DLD1 (cell line): ENCODE measurements at regions not wholly inside any gene's neighbourhood (a gene's known extent, or its start where the extent isn't known, plus 50 kb on each side); places are given as distances from the start of the nearest gene placed in this dataset.

Experiments used
- in situ Hi-C: cut with HindIII; loops from 2 replicates; pipeline ENCODE4 v1.10.0; 2017; ENCODE audit warnings: low sequenced_read_pairs

DNA sequence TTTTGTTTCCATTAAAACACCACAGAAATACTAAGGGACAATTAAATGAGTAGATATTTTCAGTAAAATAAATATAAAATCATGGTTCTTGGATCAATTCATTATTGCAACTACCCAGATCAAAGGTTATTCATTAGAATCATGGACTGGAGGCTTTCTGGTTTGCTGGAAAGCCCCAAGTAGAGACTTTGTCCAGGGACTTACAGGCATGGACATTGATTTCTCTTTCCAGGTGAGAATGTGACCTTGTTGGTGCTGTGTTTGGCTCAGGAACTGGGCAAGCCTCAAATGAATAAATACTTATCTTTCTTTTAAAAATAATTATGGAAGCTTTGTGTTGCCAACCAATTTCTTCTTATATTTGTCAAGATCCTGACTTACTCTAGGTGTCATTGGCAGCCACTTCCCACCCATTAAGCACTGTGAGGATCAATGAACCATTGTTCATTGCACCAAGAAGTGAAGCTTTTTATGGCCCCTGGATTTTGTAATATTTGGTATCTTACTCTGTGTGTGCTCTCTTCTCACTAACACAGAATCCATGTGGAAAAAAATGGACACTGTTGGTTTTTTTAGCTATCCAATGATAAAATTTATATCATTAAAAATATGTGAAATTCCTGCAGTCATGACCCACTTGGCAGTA lies 205.8 kb upstream of the NRXN1 start:
- in situ Hi-C loops, result no loop called here

DNA sequence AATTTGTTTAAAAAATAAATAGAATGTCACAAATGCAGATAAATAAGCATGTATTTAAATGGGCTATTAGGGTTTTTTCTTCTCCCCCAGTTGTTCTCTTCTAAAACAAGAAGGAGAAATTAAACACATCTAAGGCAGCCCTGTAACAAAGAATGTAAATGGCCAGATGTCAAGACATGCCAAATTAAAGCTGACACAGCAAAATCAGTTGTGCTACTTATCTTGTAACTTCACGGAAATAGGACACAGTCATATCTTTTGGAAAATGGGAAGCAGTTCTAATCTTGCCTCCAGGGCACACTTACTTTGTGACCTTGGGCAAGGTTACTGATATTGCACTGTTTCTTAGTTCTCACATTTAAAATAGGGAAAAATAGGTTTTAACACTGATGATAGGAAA lies 200.1 kb upstream of the NRXN1 start:
- in situ Hi-C loops, result no loop called here

DNA sequence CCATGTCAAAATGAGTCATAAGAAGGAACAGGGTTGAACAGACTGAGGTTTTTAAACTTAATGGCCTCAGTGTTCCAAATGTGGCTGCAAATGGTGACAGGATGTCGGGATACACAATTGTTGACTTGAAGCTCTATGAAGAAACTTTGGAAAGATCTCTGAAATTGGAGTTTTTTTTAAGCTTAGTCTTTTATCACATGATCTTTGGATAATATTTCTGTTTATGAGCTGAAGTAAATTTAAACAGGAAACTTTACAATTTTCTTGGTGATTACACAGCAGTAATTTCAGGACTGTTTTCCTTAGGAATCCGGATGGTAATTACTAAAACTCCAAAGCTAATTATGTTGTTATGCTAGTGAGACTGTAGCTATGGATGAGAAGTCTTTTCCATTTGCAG lies 199.1 kb upstream of the NRXN1 start:
- in situ Hi-C loops, result no loop called here

DNA sequence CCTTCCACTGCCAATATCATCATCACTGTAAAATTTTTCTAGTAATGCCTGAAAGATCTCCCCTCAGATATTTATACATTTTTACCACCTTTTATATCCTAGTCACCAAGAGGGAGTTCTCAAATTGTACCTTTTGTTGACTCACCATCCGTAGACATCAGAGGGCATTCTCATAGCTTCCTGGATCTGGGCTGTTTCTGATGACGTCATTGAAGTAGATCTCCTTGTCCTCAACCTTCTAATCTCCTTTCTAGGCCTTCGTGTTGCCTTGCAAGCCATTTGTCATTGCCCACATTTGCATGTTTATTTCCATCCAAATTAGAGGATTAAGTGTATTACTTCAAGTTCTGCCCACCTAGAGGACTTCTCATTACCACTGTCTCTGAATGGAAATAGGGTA lies 193.4 kb upstream of the NRXN1 start:
- in situ Hi-C loops, result no loop called here

DNA sequence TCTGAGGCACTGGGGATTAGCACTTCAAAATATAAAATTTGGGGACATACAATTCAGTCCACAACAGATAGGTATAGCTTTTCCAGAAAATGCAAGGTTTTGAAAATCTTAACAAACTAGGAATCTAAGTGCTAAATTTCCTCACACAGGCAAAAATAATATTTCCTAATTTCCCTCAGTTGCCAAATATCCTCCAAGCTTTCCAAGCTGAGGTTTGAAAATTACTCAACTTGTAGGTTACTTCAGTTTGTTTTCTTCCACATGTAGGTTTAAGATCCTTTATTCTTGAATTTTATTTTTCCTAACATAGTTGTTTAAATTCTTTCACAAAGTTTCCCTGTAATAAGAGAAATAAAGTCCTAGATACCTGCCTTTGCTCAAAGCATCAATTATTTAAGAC lies 192.9 kb upstream of the NRXN1 start:
- in situ Hi-C loops, result no loop called here

DNA sequence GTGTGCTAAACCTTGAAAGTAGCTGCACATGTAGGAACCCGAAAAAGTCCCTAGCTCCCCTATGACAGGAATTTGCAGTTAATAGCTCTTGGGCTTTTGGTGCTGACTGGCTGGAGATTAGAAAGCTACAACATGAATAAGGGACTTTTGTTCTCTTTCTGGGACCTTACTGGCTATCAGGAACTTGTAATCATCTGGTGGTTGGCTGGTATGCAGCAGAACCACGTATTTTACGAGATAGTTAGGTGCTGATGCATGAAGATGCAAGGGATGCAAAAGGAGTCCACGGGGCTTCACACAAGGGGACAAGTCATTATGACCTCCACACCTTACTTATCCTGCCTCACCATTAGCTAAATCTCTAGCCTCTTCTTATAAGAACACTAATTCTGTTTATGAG lies 190.2 kb upstream of the NRXN1 start:
- in situ Hi-C loops, result no loop called here

DNA sequence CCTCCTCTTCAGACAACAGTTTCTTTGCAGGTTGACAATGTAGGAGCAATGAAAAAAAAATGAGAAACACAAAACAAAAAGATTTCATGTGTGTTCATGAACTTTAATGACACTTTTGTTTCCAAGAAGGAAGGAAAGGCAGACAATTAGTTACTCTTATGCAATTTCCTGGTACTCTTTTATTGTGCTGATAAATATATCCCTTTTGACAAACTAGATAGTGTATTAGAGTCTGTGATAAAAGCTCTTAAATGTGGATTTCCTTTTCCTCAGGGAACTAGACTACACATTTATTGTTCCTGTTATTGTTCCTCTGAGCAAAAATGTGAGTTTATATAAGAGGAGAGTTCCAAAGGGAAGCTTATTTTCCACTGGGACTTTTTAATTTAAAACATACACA lies 188.7 kb upstream of the NRXN1 start:
- in situ Hi-C loops, result no loop called here

DNA sequence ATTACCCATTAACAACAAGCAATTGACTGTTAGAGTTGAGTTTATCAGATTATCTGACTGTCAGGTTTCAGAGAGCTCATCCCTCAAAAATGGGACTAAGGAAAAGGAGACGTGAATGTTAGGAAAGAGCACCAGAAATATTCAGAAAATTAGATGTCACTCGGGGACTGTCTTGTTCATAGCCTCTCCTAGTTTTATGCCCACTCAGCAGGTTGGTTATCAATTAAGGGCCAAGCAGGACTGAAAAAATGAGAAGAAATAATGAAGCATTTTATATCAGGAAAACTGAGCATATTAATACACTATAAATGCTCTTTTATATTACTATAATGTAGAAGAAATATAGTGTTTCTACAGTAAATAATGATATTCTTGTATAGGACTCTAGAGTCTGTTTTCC lies 188.1 kb upstream of the NRXN1 start:
- in situ Hi-C loops, result no loop called here

DNA sequence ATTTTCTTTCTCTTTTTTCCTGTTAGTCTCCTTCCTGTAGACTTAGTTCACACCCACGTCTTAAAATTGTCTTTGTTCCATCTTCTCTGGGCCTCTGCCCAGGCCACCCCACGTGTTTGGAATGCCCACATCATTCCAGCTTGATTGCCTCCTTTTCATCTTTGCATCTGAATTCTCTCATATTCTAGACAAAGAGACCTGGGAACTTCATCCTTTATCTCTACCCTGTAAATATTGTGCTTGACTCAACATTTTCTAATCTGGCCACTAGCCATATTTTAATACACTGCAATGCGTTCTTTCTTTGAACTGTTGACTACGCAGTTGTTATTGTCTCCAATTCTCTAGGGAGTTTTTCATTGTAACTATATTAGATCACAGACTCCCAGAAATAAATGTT lies 187.5 kb upstream of the NRXN1 start:
- in situ Hi-C loops, result no loop called here

DNA sequence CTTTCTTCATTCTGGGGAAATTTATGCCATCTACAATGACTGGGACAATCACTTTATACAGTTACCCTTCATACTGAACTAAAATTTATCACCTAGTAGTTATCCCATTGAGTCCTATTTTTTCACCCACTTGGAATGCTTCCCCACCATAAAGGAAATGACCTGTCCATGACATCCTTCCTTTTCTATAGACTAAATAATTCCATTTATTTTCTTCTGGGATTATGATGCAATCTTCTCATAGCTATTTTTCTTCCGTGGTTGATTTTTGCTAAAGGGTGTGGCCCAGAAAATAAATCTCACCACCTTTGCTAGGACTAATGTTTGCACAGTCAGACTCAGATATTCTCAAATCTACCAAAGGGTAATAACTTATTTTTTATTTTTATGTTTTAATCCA lies 186.1 kb upstream of the NRXN1 start:
- in situ Hi-C loops, result no loop called here

DNA sequence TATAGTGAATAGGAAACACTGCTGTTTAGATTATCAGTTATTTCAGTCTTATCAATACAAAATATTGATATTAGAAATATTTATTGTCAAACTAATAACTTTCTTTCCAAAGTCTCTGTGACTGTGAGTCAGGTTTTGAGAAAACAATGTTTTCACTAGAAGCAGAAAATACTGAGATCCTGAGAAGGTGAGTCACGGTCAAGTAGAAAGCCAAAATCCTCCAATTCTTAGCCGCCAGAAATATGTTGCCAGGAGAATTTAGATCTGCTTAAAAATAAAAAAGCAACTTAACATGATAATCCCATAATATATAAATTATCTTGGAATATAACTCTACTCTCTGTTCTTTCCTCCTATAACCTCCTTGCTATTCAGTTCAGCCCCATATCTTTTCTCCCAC lies 181.9 kb upstream of the NRXN1 start:
- in situ Hi-C loops, result no loop called here

DNA sequence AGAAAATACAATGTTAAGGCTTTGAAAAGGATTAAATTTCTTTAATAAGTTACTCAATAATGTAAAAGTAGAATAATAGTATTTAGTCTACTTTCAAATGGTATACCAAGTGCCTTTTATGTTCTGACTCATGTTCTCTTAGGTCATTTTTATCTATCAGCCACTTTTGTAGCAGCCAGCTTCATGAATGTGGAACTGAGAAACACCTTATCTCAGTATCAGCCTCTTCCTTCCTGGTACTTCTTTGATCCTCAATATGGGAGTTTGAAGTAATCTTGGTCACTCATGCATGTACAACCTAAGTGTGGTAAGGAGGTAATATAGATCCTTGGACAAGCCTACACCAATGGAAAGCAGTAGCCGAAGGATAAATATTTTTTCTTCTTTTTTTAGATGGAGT lies 180.4 kb upstream of the NRXN1 start:
- in situ Hi-C loops, result no loop called here

DNA sequence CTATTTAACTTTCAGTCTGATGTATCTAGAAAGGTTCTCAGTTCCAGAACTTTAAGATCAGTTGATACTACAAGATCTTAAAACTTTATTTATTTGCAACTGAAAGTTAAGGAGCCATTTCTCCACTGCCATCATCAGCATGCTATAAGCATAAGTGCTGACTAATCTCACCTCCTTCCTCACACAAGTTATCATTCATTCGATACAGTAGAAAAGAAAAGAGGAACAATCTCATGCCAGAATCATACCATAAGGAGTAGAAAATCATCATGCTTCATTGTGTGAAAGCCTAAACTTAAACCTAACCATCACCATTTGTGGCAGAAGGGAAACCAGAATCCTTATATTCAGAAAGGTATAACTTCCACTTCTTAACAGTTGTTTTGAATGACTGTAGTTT lies 176.6 kb upstream of the NRXN1 start:
- in situ Hi-C loops, result no loop called here

DNA sequence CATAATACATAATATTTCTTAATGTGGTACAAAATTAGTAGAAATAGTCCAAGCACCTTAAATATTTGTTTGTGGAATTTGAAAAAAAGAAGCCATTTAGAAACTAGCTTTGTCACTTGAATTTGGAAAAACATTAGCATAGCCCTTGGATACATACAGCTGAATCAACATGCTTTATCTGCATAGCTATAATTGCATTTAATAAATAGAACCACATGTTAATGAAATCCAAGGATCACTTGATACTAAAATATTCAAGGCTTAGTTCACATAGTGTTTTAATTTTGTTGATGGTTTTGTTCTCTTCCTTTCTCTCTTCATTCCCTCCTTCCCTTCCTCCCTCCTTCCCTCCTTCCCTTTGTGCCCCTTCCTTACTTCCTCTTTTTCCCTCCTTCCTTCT lies 169.4 kb upstream of the NRXN1 start:
- in situ Hi-C loops, result no loop called here

DNA sequence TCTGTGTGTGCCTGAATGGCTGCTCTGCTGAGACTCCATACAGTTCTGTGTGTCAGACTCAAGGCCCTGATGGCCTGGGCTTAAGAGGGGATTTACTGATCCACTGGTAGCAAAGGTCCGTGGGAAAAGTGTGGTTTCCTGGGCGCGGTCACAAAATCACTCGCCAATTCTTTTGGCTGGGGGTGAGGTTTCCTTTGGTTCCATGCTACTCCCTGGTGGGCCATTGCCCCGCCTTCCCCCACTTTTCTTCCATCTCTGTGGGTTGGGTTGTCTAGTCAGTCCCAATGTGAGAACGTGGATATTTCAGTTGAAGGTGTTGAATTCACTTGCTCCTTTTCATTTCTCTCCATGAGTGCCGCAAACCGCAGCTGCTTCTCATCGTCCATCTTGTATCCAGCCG lies 162.7 kb upstream of the NRXN1 start:
- in situ Hi-C loops, result no loop called here

DNA sequence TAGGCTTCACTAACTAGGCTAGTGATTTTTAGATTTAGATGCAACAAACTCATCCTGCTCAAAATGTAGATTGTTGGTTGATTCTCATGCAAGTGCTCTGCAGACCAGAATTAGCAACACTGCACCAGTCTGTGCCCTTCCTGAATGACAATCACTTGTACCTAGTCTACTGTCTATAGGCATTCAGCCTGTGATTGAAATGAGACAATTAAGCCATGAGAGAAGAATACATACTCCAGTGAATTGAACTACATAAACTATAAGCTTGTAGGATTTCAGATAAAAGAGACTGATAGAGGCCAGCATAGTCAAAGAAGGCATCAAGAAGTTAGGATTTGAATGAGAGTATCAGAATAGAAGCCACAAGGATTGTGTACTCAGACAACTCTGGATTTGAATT lies 138.3 kb upstream of the NRXN1 start:
- in situ Hi-C loops, result no loop called here

DNA sequence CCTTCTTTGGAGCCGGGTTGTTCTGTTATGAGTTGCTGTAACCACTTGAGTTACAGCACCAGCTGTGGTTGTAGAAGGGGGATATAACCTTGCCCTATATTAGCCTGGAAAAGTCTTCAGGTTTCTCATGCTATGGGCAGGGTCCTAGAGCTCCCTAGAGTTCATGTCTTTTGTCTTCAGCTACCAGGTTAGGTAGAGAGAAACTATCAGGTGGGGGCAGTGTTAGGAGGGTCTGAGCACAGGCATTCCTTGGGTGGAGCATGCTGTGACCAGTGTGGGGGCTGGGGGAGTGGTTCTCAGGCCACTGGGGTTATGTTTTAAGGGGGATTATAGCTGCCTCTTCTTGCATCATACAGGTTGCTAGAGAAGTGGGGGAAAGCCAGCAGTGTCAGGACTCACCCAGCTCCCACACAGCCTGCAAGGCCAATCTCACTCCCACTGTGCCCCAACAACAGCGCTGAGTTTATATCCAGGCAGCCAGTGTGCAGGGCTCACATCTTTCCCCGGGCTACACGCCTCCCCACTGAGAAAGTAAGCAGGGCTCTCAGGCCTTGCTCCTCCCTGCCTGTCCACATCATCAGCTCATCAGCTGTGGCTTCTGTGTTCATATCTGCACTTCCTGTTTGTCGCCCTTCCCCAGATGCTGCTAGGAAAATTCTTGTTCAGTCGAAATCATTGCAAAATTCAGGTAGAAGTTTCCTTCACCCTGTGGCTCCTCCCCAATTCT lies 133.8 kb upstream of the NRXN1 start:
- in situ Hi-C loops, result no loop called here

DNA sequence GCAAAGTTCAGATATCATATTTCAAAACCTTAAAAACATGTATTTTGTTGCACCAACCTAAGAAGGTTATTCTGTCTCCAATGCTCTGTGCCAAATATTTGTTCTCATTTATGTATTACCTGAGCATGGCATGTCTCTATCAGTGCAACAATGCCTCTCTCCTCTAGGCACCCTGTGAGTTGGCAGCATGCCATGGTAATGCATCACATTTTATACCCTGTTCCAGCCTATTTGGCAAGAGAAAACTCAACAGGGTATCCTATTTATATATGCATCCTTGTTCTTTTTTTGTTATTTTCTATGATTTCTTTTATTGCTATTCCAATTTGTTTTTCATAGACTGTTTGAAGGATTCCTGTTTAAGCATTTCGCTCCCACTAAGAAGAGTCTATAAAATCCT lies 126.3 kb upstream of the NRXN1 start:
- in situ Hi-C loops, result no loop called here

DNA sequence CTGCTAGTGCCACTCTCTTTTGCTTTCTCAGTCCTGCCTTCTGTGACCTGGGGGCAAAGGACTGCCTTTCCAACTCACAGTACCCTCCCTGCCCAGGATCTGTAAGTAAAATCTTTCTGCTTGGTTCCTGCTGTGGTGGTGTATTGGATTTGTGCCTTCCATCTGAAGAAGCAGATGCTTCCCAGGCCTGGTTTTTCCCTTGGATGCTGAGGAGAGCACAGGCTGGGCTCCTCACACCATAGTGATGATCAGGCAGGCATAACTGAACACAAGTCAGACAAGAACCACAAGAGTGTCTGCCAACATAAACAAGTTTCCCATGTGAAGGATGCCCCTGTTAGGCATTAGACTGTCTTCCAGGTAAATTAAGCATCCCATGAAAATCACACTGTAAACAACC lies 121.3 kb upstream of the NRXN1 start:
- in situ Hi-C loops, result no loop called here

DNA sequence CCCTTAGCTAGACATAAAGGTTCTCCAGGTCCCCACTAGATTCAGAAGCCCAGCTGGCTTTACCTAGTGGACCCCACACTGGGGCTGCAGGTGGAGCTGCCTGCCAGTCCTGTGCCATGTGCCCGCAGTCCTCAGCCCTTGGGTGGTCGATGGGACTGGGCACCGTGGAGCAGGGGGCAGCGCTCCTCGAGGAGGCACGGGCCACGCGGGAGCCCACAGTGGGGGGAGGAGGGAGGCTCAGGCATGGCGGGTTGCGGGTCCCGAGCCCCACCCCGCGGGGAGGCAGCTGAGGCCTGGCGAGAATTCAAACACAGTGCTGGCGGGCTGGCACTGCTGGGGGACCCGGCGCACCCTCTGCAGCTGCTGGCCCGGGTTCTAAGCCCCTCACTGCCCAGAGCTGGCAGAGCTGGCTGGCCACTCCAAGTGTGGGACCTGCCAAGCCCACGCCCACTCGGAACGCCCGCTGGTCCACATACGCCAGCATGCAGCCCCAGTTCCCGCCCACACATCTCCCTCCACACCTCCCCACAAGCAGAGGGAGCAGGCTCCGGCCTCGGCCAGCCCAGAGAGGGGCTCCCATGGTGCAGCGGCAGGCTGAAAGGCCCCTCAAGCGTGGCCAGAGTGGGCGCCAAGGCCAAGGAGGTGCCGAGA lies 119.7 kb upstream of the NRXN1 start:
- in situ Hi-C loops, result no loop called here

DNA sequence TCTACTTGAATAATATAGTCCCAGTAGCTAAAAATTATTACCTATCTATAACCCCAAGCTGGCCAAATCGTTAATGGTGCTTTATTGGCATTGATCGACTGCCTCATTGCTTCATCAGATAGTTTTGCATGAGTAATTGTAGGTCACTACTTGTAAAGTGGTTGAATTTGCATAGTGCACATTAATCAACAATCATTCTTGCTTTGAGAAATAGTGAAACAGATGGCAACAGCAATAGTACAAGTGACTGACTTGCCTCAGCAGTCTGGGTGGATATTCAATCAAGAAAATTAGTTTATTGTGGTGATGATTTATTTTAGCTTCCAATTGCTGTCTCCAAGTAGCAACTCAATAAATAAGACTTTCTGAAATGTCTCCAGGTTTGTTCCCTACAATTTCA lies 117.8 kb upstream of the NRXN1 start:
- in situ Hi-C loops, result no loop called here

DNA sequence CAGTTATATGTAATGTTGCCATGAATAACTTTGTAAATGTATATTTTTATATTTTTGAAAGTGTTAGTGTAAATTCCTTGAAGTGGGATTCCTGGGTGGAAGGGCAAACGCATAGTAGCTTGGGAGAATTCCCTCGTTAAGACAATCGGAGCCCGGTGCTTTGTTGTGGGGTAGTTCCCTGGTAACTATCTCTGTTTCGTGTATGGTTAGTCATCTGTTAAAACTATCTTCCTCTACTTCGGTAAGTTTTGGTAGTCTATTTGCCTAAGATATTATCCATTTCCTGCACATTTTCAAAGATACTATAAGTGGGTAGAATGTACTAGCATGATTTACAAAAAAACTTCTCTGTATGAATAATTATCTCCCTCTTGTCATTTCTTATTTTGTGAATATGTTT lies 113.8 kb upstream of the NRXN1 start:
- in situ Hi-C loops, result no loop called here
